Tibial artery (tissue), 4 donors: ENCODE measurements at regions not wholly inside any gene's neighbourhood (a gene's known extent, or its start where the extent isn't known, plus 50 kb on each side); places are given as distances from the start of the nearest gene placed in this dataset.

Source experiments
- DNase-seq, 2 donors: peaks; one replicate each; pipeline ENCODE4 v3.0.0-alpha.2; 2019
- H3K27ac ChIP-seq, 2 donors: fragments of 200-600 bp; sonication (generic) in 1 of 2; 1 replicate in 1 of 2; 2 replicates in 1 of 2; pipeline ENCODE4 v1.5.1; 2018 to 2019; ENCODE audit warnings: mild to moderate bottlenecking in 1 of 2
- H3K27me3 ChIP-seq, 2 donors: fragments of 200-600 bp; sonication (generic) in 1 of 2; one replicate each; pipeline versions ENCODE4 v1.5.1 to v1.6.0; 2016 to 2019
- H3K36me3 ChIP-seq, 3 donors: fragments of 200-600 bp; sonication (generic) in 2 of 3; one replicate each; pipeline ENCODE4 v1.5.1; 2016 to 2019; ENCODE audit warnings: mild to moderate bottlenecking in 2 of 3
- H3K4me1 ChIP-seq, 4 donors: fragments of 200-600 bp; sonication (generic) in 2 of 4; 1 replicate in 3 of 4; 2 replicates in 1 of 4; pipeline ENCODE4 v1.5.1; 2016 to 2019
- H3K4me3 ChIP-seq, 2 donors: fragments of 200-600 bp; sonication (generic) in 1 of 2; 1 replicate in 1 of 2; 2 replicates in 1 of 2; pipeline ENCODE4 v1.5.1; 2018 to 2019; ENCODE audit warnings: mild to moderate bottlenecking in 2 of 2
- H3K9me3 ChIP-seq, 3 donors: fragments of 200-600 bp; sonication (generic) in 1 of 3; one replicate each; pipeline ENCODE4 v1.5.1; 2016 to 2019
- CTCF ChIP-seq, 2 experiments: fragments of 200-600 bp in 1 of 2; fragments of 450-650 bp in 1 of 2; IDR thresholded peaks; one replicate each; pipeline ENCODE4 v1.5.1; 2017 to 2019; ENCODE audit warnings: antibody characterized with exemption in 2 of 2, mild to moderate bottlenecking in 1 of 2, moderate library complexity in 1 of 2
- intact Hi-C: fragments of 100-400 bp; cut with DNase I; formaldehyde crosslinking; loops from one replicate; pipeline ENCODE4 v1.15.0; 2023; ENCODE audit warnings: low total_unique reads

GRCh38 chr12:104895415-104895814 is 62.7 kb downstream of the SLC41A2 start:
- DNase-seq, result no peak

GRCh38 chr12:104890476-104891096 is 67.5 kb downstream of the SLC41A2 start:
- DNase-seq, result no peak
- H3K27ac ChIP-seq, result no peak overlapping the region
- TF ChIP-seq CTCF (IDR thresholded peaks at IDR 0.05), result no peak
- H3K4me1 ChIP-seq, result peaks cover 0 to 9% (median 0%) of the 10 kb centered on the region in 4 donors
- H3K36me3 ChIP-seq, result peaks cover 0 to 2% (median 0%) of the 10 kb centered on the region in 3 donors
- no peak overlapping the region for H3K4me3 ChIP-seq
- H3K27me3 ChIP-seq, result no peaks in the 10 kb centered on the region
- intact Hi-C loops, result no loop called here
- no peaks in the 10 kb centered on the region for H3K9me3 ChIP-seq

More at GRCh38 chr12:104895415-104895814, 62.7 kb downstream of the SLC41A2 start:
- Histone ChIP-seq H3K4me1 (peaks cover 0 to 30% (median 2%) of the 10 kb centered on the region in 4 donors), H3K27ac (no peak overlapping the region), H3K9me3 (no peaks in the 10 kb centered on the region), H3K27me3 (no peaks in the 10 kb centered on the region), H3K36me3 (no peaks in the 10 kb centered on the region), H3K4me3 (no peak overlapping the region)
- intact Hi-C loops, result no loop called here
- no peak for TF ChIP-seq CTCF (IDR thresholded peaks at IDR 0.05)

- intact Hi-C loops, result no loop called here
- DNase-seq, result no peak
- TF ChIP-seq CTCF (IDR thresholded peaks at IDR 0.05), result no peak
- Histone ChIP-seq H3K27me3 (no peaks in the 10 kb centered on the region), H3K36me3 (peaks cover 0 to 4% (median 0%) of the 10 kb centered on the region in 3 donors), H3K4me1 (peaks cover 0 to 7% (median 0%) of the 10 kb centered on the region in 4 donors), H3K9me3 (no peaks in the 10 kb centered on the region), H3K4me3 (no peak overlapping the region), H3K27ac (no peak overlapping the region)
These were observed 68.4 kb downstream of the SLC41A2 start for GRCh38 chr12:104889735-104890134.

GRCh38 chr12:104888892-104889291 is 69.2 kb downstream of the SLC41A2 start:
- intact Hi-C loops, result no loop called here
- Histone ChIP-seq H3K9me3 (no peaks in the 10 kb centered on the region), H3K27me3 (no peaks in the 10 kb centered on the region), H3K27ac (no peak overlapping the region), H3K36me3 (peaks cover 0 to 4% (median 0%) of the 10 kb centered on the region in 3 donors), H3K4me1 (peaks cover 0 to 7% (median 0%) of the 10 kb centered on the region in 4 donors), H3K4me3 (no peak overlapping the region)
- no peak for TF ChIP-seq CTCF (IDR thresholded peaks at IDR 0.05)
- DNase-seq, result no peak

GRCh38 chr12:104888481-104888880 is 69.6 kb downstream of the SLC41A2 start:
- no peak for DNase-seq
- H3K36me3 ChIP-seq, result peaks cover 0 to 4% (median 0%) of the 10 kb centered on the region in 3 donors
- H3K27ac ChIP-seq, result no peak overlapping the region
- H3K9me3 ChIP-seq, result no peaks in the 10 kb centered on the region
- H3K4me3 ChIP-seq, result no peak overlapping the region
- intact Hi-C loops, result no loop called here
- no peaks in the 10 kb centered on the region for H3K27me3 ChIP-seq
- peaks cover 0 to 7% (median 0%) of the 10 kb centered on the region in 4 donors for H3K4me1 ChIP-seq
- no peak for TF ChIP-seq CTCF (IDR thresholded peaks at IDR 0.05)
